GM06990 (cell line): ENCODE measurements at regions not wholly inside any gene's neighbourhood (a gene's known extent, or its start where the extent isn't known, plus 50 kb on each side); places are given as distances from the start of the nearest gene placed in this dataset.

ENCODE experiments used
- DNase-seq: peaks from one replicate; pipeline ENCODE4 v3.0.0-alpha.2; 2011; ENCODE audit not compliant: insufficient read length; ENCODE audit errors: extremely low read depth
- H3K27me3 ChIP-seq: replicated peaks from 2 replicates; pipeline ENCODE4 v1.6.0; 2011; ENCODE audit warnings: low read length; ENCODE audit not compliant: control insufficient read depth, insufficient read depth
- H3K36me3 ChIP-seq: 2 replicates; pipeline ENCODE4 v1.5.1; 2011; ENCODE audit warnings: low read length; ENCODE audit not compliant: control insufficient read depth, insufficient read depth
- H3K4me3 ChIP-seq: replicated peaks from 2 replicates; pipeline ENCODE4 v1.5.1; 2011; ENCODE audit warnings: low read depth, mild to moderate bottlenecking, control low read depth, low read length
- CTCF ChIP-seq: IDR thresholded peaks from 2 replicates; pipeline ENCODE4 v1.5.1; 2011; ENCODE audit warnings: low read length, control low read depth, mild to moderate bottlenecking, inconsistent platforms; ENCODE audit not compliant: insufficient read depth, poor library complexity, severe bottlenecking

GRCh38 chr13:50682966-50683365 lies 160.5 kb downstream of the DLEU7 start:
- TF ChIP-seq CTCF, result no peak
- Histone ChIP-seq H3K4me3 (no peak overlapping the region), H3K36me3 (no peaks in the 10 kb centered on the region), H3K27me3 (no peaks in the 10 kb centered on the region)
- DNase-seq, result no peak

GRCh38 chr13:50684366-50684765 lies 159.1 kb downstream of the DLEU7 start:
- DNase-seq, result no peak
- Histone ChIP-seq H3K4me3 (no peak overlapping the region), H3K27me3 (no peaks in the 10 kb centered on the region), H3K36me3 (no peaks in the 10 kb centered on the region)
- TF ChIP-seq CTCF, result no peak

- Histone ChIP-seq H3K36me3 (no peaks in the 10 kb centered on the region), H3K27me3 (no peaks in the 10 kb centered on the region), H3K4me3 (no peak overlapping the region)
- no peak for TF ChIP-seq CTCF
- DNase-seq, result no peak
These were observed 158.0 kb downstream of the DLEU7 start for GRCh38 chr13:50685491-50685890.

GRCh38 chr13:50685956-50686355 lies 157.5 kb downstream of the DLEU7 start:
- no peak overlapping the region for H3K4me3 ChIP-seq
- H3K27me3 ChIP-seq, result no peaks in the 10 kb centered on the region
- no peaks in the 10 kb centered on the region for H3K36me3 ChIP-seq
- no peak for TF ChIP-seq CTCF
- no peak for DNase-seq

- no peak for TF ChIP-seq CTCF
- Histone ChIP-seq H3K27me3 (no peaks in the 10 kb centered on the region), H3K36me3 (no peaks in the 10 kb centered on the region), H3K4me3 (no peak overlapping the region)
- no peak for DNase-seq
These were observed 156.9 kb downstream of the DLEU7 start for GRCh38 chr13:50686551-50686950.

- no peak overlapping the region for H3K4me3 ChIP-seq
- no peaks in the 10 kb centered on the region for H3K36me3 ChIP-seq
- H3K27me3 ChIP-seq, result no peaks in the 10 kb centered on the region
- TF ChIP-seq CTCF, result no peak
- DNase-seq, result no peak
These were observed 155.9 kb downstream of the DLEU7 start for GRCh38 chr13:50687545-50687944.
